Esophagus squamous epithelium (tissue), 5 donors: ENCODE measurements at regions not wholly inside any gene's neighbourhood (a gene's known extent, or its start where the extent isn't known, plus 50 kb on each side); places are given as distances from the start of the nearest gene placed in this dataset.

ENCODE experiments used
- DNase-seq: peaks from one replicate; lab custom pipeline; 2025; lab: John Stamatoyannopoulos, UW
- H3K27ac ChIP-seq, 4 donors: fragments of 200-600 bp; sonication (generic); one replicate each; pipeline ENCODE4 v1.5.1; 2016 to 2019; ENCODE audit warnings: mild to moderate bottlenecking in 1 of 4
- H3K27me3 ChIP-seq, 4 donors: fragments of 200-600 bp; sonication (generic); 1 replicate in 3 of 4; 2 replicates in 1 of 4; pipeline versions ENCODE4 v1.5.1 to v1.6.0; 2017 to 2021; ENCODE audit warnings: antibody characterized with exemption in 1 of 4
- H3K36me3 ChIP-seq, 3 donors: fragments of 200-600 bp; sonication (generic); one replicate each; pipeline ENCODE4 v1.5.1; 2016 to 2019
- H3K4me1 ChIP-seq, 3 donors: fragments of 200-600 bp; sonication (generic); one replicate each; pipeline ENCODE4 v1.5.1; 2017 to 2019
- H3K4me3 ChIP-seq, 4 donors: fragments of 200-600 bp; sonication (generic); 1 replicate in 3 of 4; 2 replicates in 1 of 4; pipeline ENCODE4 v1.5.1; 2016 to 2019; ENCODE audit warnings: mild to moderate bottlenecking in 2 of 4, moderate library complexity in 1 of 4
- H3K9me3 ChIP-seq, 3 donors: fragments of 200-600 bp; sonication (generic); one replicate each; pipeline ENCODE4 v1.5.1; 2016 to 2019
- POLR2A ChIP-seq, 4 donors: fragments of 450-650 bp; IDR thresholded peaks; one replicate each; pipeline ENCODE4 v1.6.1; 2017; ENCODE audit warnings: antibody characterized with exemption in 4 of 4, mild to moderate bottlenecking in 4 of 4, moderate library complexity in 3 of 4
- WGBS, 2 donors: methylation state at CpG; one replicate each; pipeline ENCODE4 v1.1.5; 2018; 5-methylcytosine and 5-hydroxymethylcytosine counted together
- intact Hi-C: fragments of 100-400 bp; cut with DNase I; formaldehyde crosslinking; loops from one replicate; pipeline ENCODE4 v1.15.0; 2022
- TF ChIP-seq, protein P1 (sequence below), 6 experiments: fragments of 450-650 bp in 4 of 6; fragments of 200-600 bp in 2 of 6; sonication (generic) in 2 of 6; IDR thresholded peaks; one replicate each; pipeline ENCODE4 v1.5.1; 2016 to 2019; ENCODE audit warnings: antibody characterized with exemption in 6 of 6, mild to moderate bottlenecking in 4 of 6, moderate library complexity in 4 of 6
- donor health status: DM: yes; HTN: yes; CAD: no.

DNA sequence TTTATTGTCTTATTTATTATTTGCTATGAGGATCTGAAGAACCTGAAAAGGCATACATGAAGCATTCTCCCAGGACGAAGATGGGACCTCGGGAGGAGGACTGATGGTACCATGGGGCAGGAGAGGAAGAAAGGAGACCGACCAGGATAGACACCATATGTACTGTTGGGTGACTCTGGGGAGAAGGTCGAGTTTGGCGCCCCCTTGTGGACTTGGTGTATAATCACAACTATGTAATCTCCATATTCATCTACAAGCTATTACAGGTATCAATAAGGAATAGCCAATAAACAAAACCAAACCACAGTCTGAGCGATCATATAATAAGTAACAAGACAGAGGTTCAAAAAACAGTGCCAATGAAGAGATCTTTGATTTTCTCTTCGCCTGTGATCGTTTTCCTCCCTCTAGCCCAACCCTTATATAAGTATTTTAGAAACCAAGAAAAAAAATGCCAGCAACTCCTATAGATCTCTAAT is 139.1 kb downstream of the SPTSSA start:
- no peak overlapping the region for H3K27ac ChIP-seq
- no peak overlapping the region for H3K4me3 ChIP-seq
- WGBS, 2 donors = 13 to 25% methylated on average over 8 of the region's 8 CpGs
- TF ChIP-seq, protein P1, sequence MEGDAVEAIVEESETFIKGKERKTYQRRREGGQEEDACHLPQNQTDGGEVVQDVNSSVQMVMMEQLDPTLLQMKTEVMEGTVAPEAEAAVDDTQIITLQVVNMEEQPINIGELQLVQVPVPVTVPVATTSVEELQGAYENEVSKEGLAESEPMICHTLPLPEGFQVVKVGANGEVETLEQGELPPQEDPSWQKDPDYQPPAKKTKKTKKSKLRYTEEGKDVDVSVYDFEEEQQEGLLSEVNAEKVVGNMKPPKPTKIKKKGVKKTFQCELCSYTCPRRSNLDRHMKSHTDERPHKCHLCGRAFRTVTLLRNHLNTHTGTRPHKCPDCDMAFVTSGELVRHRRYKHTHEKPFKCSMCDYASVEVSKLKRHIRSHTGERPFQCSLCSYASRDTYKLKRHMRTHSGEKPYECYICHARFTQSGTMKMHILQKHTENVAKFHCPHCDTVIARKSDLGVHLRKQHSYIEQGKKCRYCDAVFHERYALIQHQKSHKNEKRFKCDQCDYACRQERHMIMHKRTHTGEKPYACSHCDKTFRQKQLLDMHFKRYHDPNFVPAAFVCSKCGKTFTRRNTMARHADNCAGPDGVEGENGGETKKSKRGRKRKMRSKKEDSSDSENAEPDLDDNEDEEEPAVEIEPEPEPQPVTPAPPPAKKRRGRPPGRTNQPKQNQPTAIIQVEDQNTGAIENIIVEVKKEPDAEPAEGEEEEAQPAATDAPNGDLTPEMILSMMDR (IDR thresholded peaks at IDR 0.05) = peak; percentile 53 to 69 (median 59)
- no peak for TF ChIP-seq POLR2A (IDR thresholded peaks at IDR 0.05)
- H3K36me3 ChIP-seq = no peaks in the 10 kb centered on the region
- no peak for DNase-seq
- no peaks in the 10 kb centered on the region for H3K27me3 ChIP-seq
- H3K9me3 ChIP-seq = no peaks in the 10 kb centered on the region
- intact Hi-C loops = no loop called here
- H3K4me1 ChIP-seq = peaks cover 0 to under 1% (median 0%) of the 10 kb centered on the region in 3 donors

DNA sequence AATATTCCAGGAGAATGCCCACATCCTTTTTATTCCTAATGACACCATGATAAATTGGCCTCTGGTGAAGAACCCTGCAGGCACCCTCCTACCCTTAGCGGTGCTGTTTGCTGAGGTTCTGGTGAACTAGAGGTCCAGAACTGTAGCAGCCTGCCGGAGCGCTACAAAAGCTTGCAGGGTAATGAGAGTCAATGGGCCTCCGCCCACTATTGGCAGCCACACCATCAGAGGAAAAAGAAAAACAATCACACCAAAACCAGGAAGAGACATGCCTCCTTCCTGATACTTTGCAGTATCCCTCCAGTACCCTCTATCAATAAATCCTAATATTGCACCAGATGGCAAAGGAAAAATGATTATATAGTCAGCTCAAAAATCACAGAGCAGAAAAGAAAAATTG is 142.9 kb downstream of the SPTSSA start:
- no peaks in the 10 kb centered on the region for H3K4me1 ChIP-seq
- intact Hi-C loops = no loop called here
- no peak for DNase-seq
- H3K36me3 ChIP-seq = no peaks in the 10 kb centered on the region
- H3K9me3 ChIP-seq = no peaks in the 10 kb centered on the region
- 47 to 48% methylated on average over 4 of the region's 4 CpGs for WGBS, 2 donors
- H3K4me3 ChIP-seq = no peak overlapping the region
- H3K27me3 ChIP-seq = no peaks in the 10 kb centered on the region
- TF ChIP-seq, protein P1 (IDR thresholded peaks at IDR 0.05) = no peak
- TF ChIP-seq POLR2A (IDR thresholded peaks at IDR 0.05) = no peak
- H3K27ac ChIP-seq = no peak overlapping the region

DNA sequence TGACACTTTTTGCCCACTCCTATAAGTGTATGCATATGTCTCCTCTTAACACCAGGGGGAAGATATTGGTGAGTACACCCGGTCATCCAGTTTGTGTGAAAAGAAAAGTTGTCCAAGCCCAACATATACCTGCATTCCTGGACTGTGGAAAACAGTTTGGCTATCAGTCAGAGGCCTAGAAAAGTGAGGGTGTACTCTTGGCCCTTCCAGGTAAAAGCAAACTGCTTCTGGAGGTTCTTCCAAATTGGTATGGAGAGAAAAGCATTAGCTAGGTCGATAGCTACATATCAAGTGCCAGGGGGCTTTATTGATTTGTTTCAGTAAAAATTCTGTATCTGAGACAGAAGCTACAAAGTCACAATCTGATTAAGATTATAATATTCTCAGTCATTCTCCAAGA is 144.0 kb downstream of the SPTSSA start:
- Histone ChIP-seq H3K4me1 (no peaks in the 10 kb centered on the region), H3K4me3 (no peak overlapping the region), H3K27ac (no peak overlapping the region), H3K27me3 (no peaks in the 10 kb centered on the region), H3K36me3 (no peaks in the 10 kb centered on the region), H3K9me3 (no peaks in the 10 kb centered on the region)
- WGBS, 2 donors = 72 to 73% methylated on average over 2 of the region's 2 CpGs
- intact Hi-C loops = no loop called here
- no peak for DNase-seq
- TF ChIP-seq, protein P1 (IDR thresholded peaks at IDR 0.05) = no peak
- no peak for TF ChIP-seq POLR2A (IDR thresholded peaks at IDR 0.05)

DNA sequence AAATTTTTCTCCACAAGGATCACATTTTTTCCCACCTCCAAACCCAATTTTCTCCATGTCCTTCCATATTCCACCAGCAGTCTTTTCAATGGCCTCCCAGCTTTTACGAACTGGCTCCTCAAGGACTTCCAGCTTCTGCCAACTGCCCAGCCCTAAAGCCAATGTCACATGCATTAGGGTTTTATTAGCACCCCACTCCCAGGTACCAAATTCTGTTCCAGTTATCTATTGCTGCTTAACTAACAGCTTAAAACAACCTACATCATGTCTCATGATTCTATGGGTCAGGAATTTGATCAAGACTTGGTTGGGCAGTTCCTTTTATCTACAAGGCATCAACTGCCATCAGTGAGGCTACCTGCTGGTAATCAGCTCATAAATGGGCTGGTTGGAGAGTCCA is 151.3 kb downstream of the SPTSSA start:
- Histone ChIP-seq H3K4me1 (no peaks in the 10 kb centered on the region), H3K27ac (no peak overlapping the region), H3K9me3 (no peaks in the 10 kb centered on the region), H3K4me3 (no peak overlapping the region), H3K36me3 (no peaks in the 10 kb centered on the region), H3K27me3 (peaks cover 0 to 4% (median 0%) of the 10 kb centered on the region in 4 donors)
- no peak for DNase-seq
- WGBS, 2 donors = 90 to 100% methylated on average over 1 of the region's 1 CpG
- TF ChIP-seq POLR2A (IDR thresholded peaks at IDR 0.05) = no peak
- intact Hi-C loops = no loop called here

DNA sequence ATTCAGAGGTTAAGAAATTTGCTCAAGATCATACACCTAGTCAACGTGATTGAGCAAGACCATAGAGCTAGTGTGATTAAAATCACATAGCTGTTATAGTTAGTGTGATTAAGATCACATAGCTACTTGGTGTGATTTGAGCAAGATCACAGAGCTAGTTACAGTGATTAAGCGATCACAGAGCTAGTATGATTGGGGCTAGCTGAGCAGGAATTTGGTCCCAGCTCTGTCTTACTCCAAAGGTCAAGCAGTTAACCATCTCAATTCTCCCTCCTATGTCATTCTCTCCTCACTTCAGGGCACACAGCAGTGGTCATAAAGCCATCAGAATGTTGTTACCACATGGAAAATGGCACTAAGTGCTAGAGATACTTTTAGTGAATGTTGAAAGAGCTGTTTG is 158.2 kb downstream of the SPTSSA start:
- DNase-seq = no peak
- no peak for TF ChIP-seq POLR2A (IDR thresholded peaks at IDR 0.05)
- TF ChIP-seq, protein P1 (IDR thresholded peaks at IDR 0.05) = no peak
- 85 to 86% methylated on average over 2 of the region's 2 CpGs for WGBS, 2 donors
- H3K4me3 ChIP-seq = no peak overlapping the region
- H3K27ac ChIP-seq = no peak overlapping the region
- intact Hi-C loops = loop anchor here (5.0 kb wide), 1 partner anchor 467 kb away; no protein-coding TSS in a partner anchor
- peaks cover 0 to 2% (median under 1%) of the 10 kb centered on the region in 3 donors for H3K4me1 ChIP-seq
- H3K9me3 ChIP-seq = no peaks in the 10 kb centered on the region
- H3K27me3 ChIP-seq = no peaks in the 10 kb centered on the region
- no peaks in the 10 kb centered on the region for H3K36me3 ChIP-seq

DNA sequence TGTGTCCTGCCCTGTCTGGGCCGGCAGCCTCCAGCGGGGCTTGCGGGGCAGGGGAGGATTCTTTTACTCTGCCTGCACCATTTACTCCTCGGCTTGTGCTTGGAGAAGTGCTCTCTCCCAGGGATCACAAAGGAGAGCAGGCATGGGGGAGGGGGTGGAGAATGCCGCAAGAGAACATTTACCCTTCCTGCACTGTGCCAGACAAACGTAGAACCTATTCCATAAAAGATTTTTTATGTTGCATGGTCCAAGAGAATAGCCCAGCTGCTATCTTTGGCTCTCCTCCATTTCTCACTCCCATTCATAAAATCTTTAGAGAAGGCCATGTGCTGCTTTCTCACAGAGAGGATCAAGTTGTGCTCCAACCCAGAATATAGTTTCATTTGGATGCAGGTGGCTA is 159.4 kb downstream of the SPTSSA start:
- WGBS, 2 donors = 28 to 40% methylated on average over 4 of the region's 6 CpGs
- intact Hi-C loops = loop anchor here (5.0 kb wide), 1 partner anchor 465 kb away; no protein-coding TSS in a partner anchor
- DNase-seq = no peak
- H3K4me3 ChIP-seq = no peak overlapping the region
- no peaks in the 10 kb centered on the region for H3K27me3 ChIP-seq
- H3K9me3 ChIP-seq = no peaks in the 10 kb centered on the region
- no peaks in the 10 kb centered on the region for H3K36me3 ChIP-seq
- H3K27ac ChIP-seq = no peak overlapping the region
- TF ChIP-seq, protein P1 (IDR thresholded peaks at IDR 0.05) = no peak
- no peak for TF ChIP-seq POLR2A (IDR thresholded peaks at IDR 0.05)
- peaks cover 0 to 12% (median 6%) of the 10 kb centered on the region in 3 donors for H3K4me1 ChIP-seq
